Astrocyte of the spinal cord (primary cell): ENCODE measurements at regions not wholly inside any gene's neighbourhood (a gene's known extent, or its start where the extent isn't known, plus 50 kb on each side); places are given as distances from the start of the nearest gene placed in this dataset.
"Not testable (repeated sequence)": the region's sequence is repeated elsewhere in the genome, so short reads cannot be mapped to it uniquely, and the experiment has no call there.

ENCODE experiments used
- DNase-seq: peaks from one replicate; pipeline ENCODE4 v3.0.0; 2011; ENCODE audit warnings: low read depth, low spot score
- H3K4me3 ChIP-seq: 2 replicates; pipeline ENCODE4 v1.5.1; 2011; ENCODE audit warnings: low read depth, mild to moderate bottlenecking, low read length, moderate library complexity
- CTCF ChIP-seq: IDR thresholded peaks from 2 replicates; pipeline ENCODE4 v1.5.1; 2012; ENCODE audit warnings: low read depth, mild to moderate bottlenecking, low read length, inconsistent platforms
- in situ Hi-C: cut with HindIII; loops from 2 replicates; pipeline ENCODE4 v1.10.0; 2017; ENCODE audit warnings: low sequenced_read_pairs

GRCh38 chr2:17223211-17223610 lies 295.0 kb downstream of the RAD51AP2 start:
- no peak overlapping the region for H3K4me3 ChIP-seq
- in situ Hi-C loops = no loop called here
- no peak for DNase-seq
- no peak for TF ChIP-seq CTCF

- no peak for TF ChIP-seq CTCF
- DNase-seq = peak; percentile 24
- in situ Hi-C loops = no loop called here
- no peak overlapping the region for H3K4me3 ChIP-seq
Observed at GRCh38 chr2:17208511-17208910, 309.7 kb downstream of the RAD51AP2 start.

GRCh38 chr2:17206771-17207170 lies 311.5 kb downstream of the RAD51AP2 start:
- DNase-seq = no peak
- H3K4me3 ChIP-seq = no peak overlapping the region
- TF ChIP-seq CTCF = no peak
- in situ Hi-C loops = no loop called here

- in situ Hi-C loops = not testable (repeated sequence)
Observed at GRCh38 chr2:17204214-17204613, 314.0 kb downstream of the RAD51AP2 start.

GRCh38 chr2:17202628-17203027 lies 315.6 kb downstream of the RAD51AP2 start:
- in situ Hi-C loops, H3K4me3 ChIP-seq, DNase-seq: not testable (repeated sequence)

More at GRCh38 chr2:17204214-17204613, 314.0 kb downstream of the RAD51AP2 start:
- H3K4me3 ChIP-seq, DNase-seq: not testable (repeated sequence)

GRCh38 chr2:17199741-17200140 lies 318.5 kb downstream of the RAD51AP2 start:
- no peak for DNase-seq
- H3K4me3 ChIP-seq = no peak overlapping the region
- TF ChIP-seq CTCF = no peak
- in situ Hi-C loops = no loop called here

- no peak for DNase-seq
- TF ChIP-seq CTCF = no peak
- in situ Hi-C loops = no loop called here
- no peak overlapping the region for H3K4me3 ChIP-seq
Observed at GRCh38 chr2:17196380-17196779, 321.9 kb downstream of the RAD51AP2 start.

- peak; percentile 16 for DNase-seq
- H3K4me3 ChIP-seq = no peak overlapping the region
- no peak for TF ChIP-seq CTCF
- in situ Hi-C loops = no loop called here
Observed at GRCh38 chr2:17195016-17195415, 323.2 kb downstream of the RAD51AP2 start.
